Liver (tissue), 3 donors: ENCODE measurements at regions not wholly inside any gene's neighbourhood (a gene's known extent, or its start where the extent isn't known, plus 50 kb on each side); places are given as distances from the start of the nearest gene placed in this dataset.

Source experiments
- GABPA ChIP-seq, 2 donors: IDR thresholded peaks in 1 of 2; conservative IDR thresholded peaks in 1 of 2; 2 replicates each; pipeline ENCODE4 v1.6.1; 2016; ENCODE audit warnings: antibody characterized with exemption in 2 of 2, mild to moderate bottlenecking in 1 of 2, moderate library complexity in 1 of 2
- JUND ChIP-seq, 2 donors: IDR thresholded peaks; 2 replicates each; pipeline ENCODE4 v1.6.1; 2016; ENCODE audit warnings: antibody characterized with exemption in 2 of 2
- RXRA ChIP-seq, 2 donors: IDR thresholded peaks; 2 replicates each; pipeline ENCODE4 v1.6.1; 2017 to 2018; ENCODE audit warnings: antibody characterized with exemption in 2 of 2, mild to moderate bottlenecking in 1 of 2
- SP1 ChIP-seq: IDR thresholded peaks from 2 replicates; pipeline ENCODE4 v1.6.1; 2018; ENCODE audit warnings: antibody characterized with exemption, mild to moderate bottlenecking
- TF ChIP-seq, protein P1 (sequence below): IDR thresholded peaks from 2 replicates; pipeline ENCODE4 v1.6.1; 2016; ENCODE audit warnings: antibody characterized with exemption
- TF ChIP-seq, protein P2 (sequence below): fragments of 150-350 bp; IDR thresholded peaks from 2 replicates; pipeline ENCODE4 v1.5.1; 2017; ENCODE audit warnings: improper control_type of control experiment, low read depth, low read length; ENCODE audit not compliant: missing input control
- TF ChIP-seq, protein P3 (sequence below): IDR thresholded peaks from 2 replicates; pipeline ENCODE4 v1.6.1; 2016; ENCODE audit warnings: antibody characterized with exemption
- donor health status: healthy.
- donor health status: healthy.

DNA sequence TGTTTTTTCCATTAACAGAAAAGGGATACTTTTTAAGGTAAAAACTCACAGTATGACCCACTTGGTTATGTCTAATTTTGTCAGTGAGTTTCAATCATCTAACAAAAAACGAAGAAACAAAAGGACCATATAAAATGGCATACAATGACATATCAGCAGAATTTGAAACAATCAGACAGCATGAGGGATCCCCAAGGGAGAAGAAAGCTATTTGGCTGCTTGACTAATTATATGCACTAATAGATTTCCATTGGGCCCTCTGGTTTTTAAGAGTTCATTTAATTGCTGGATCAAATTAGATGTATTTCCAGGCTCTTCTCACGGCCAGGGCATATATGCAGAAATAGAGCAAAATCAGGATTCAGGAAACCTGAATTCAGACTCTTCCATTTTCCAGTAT, 376.4 kb upstream of the GBE1 start:
- TF ChIP-seq, protein P1, sequence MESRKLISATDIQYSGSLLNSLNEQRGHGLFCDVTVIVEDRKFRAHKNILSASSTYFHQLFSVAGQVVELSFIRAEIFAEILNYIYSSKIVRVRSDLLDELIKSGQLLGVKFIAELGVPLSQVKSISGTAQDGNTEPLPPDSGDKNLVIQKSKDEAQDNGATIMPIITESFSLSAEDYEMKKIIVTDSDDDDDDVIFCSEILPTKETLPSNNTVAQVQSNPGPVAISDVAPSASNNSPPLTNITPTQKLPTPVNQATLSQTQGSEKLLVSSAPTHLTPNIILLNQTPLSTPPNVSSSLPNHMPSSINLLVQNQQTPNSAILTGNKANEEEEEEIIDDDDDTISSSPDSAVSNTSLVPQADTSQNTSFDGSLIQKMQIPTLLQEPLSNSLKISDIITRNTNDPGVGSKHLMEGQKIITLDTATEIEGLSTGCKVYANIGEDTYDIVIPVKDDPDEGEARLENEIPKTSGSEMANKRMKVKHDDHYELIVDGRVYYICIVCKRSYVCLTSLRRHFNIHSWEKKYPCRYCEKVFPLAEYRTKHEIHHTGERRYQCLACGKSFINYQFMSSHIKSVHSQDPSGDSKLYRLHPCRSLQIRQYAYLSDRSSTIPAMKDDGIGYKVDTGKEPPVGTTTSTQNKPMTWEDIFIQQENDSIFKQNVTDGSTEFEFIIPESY: no peak
- TF ChIP-seq RXRA (IDR thresholded peaks at IDR 0.05): no peak
- TF ChIP-seq, protein P2, sequence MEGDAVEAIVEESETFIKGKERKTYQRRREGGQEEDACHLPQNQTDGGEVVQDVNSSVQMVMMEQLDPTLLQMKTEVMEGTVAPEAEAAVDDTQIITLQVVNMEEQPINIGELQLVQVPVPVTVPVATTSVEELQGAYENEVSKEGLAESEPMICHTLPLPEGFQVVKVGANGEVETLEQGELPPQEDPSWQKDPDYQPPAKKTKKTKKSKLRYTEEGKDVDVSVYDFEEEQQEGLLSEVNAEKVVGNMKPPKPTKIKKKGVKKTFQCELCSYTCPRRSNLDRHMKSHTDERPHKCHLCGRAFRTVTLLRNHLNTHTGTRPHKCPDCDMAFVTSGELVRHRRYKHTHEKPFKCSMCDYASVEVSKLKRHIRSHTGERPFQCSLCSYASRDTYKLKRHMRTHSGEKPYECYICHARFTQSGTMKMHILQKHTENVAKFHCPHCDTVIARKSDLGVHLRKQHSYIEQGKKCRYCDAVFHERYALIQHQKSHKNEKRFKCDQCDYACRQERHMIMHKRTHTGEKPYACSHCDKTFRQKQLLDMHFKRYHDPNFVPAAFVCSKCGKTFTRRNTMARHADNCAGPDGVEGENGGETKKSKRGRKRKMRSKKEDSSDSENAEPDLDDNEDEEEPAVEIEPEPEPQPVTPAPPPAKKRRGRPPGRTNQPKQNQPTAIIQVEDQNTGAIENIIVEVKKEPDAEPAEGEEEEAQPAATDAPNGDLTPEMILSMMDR: no peak
- TF ChIP-seq, protein P3, sequence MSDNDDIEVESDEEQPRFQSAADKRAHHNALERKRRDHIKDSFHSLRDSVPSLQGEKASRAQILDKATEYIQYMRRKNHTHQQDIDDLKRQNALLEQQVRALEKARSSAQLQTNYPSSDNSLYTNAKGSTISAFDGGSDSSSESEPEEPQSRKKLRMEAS: no peak
- TF ChIP-seq GABPA (IDR thresholded peaks at IDR 0.05 in 1 of 2, conservative IDR thresholded peaks at IDR 0.05 in 1 of 2): no peak
- no peak for TF ChIP-seq JUND (IDR thresholded peaks at IDR 0.05)
- TF ChIP-seq SP1: no peak
